ENCODE measurements at regions not wholly inside any gene's neighbourhood (a gene's known extent, or its start where the extent isn't known, plus 50 kb on each side); places are given as distances from the start of the nearest gene placed in this dataset.

DNA sequence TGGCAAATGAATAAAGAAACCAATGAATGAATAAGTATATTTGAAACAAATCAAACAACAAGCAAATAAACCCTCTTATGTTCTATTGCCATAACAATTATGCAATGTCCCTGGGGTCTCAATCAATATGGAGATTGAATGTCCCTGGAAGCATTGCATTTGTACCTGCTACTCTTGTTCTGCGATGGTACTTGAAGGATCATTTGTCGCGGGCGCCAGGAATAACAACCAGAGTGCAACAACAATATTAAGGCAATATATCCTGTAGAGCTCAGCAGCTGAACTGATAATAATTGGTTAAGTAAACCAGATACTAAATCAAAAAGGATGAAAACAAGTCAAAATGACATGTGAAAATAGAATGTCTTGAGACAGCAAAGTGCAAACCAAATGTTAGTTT is 1001.9 kb upstream of the NUDT12 start:
- Histone ChIP-seq H3K9me1 (ENCODE audit: control insufficient read depth, extremely low read depth, insufficient read depth, low read length) (no peaks in the 10 kb centered on the region), H3K4me3 (ENCODE audit: control insufficient read depth in 2 of 3, extremely low read depth in 1 of 3, insufficient read depth in 2 of 3, low read depth in 1 of 3, low read length in 3 of 3) (no peak overlapping the region), H3K4me1 (ENCODE audit: control insufficient read depth, extremely low read depth, insufficient read depth, low read length) (no peaks in the 10 kb centered on the region), H3K9ac (ENCODE audit: control insufficient read depth, extremely low read depth, insufficient read depth, low read length) (no peak overlapping the region), H3K27me3 (ENCODE audit: control insufficient read depth, extremely low read depth, insufficient read depth, low read length) (no peaks in the 10 kb centered on the region), H3K4me2 (ENCODE audit: control insufficient read depth, extremely low read depth, insufficient read depth, low read depth, low read length) (no peak overlapping the region), H2AFZ (ENCODE audit: control insufficient read depth, low read length) (no peak overlapping the region), H3K9me3 (ENCODE audit: control insufficient read depth, low read depth, low read length) (no peaks in the 10 kb centered on the region), H3K79me2 (ENCODE audit: control insufficient read depth, insufficient read depth, low read length) (no peaks in the 10 kb centered on the region), H4K20me1 (ENCODE audit: control insufficient read depth, extremely low read depth, insufficient read depth, low read length) (no peaks in the 10 kb centered on the region), H3K27ac (ENCODE audit: control insufficient read depth, insufficient read depth, low read length) (no peak overlapping the region), H3K36me3 (ENCODE audit: control insufficient read depth in 2 of 2, extremely low read depth in 1 of 2, insufficient read depth in 2 of 2, low read length in 2 of 2) (no peaks in the 10 kb centered on the region)
- DNase-seq (ENCODE audit: low read depth, low spot score), result no peak
- dilution Hi-C loops (cut with MboI; ENCODE audit: extremely low pct_ligation_motif_present, low sequenced_read_pairs), result no loop called here
- no peak for TF ChIP-seq EZH2 (IDR thresholded peaks at IDR 0.05; ENCODE audit: low read length)
- TF ChIP-seq, protein P1, sequence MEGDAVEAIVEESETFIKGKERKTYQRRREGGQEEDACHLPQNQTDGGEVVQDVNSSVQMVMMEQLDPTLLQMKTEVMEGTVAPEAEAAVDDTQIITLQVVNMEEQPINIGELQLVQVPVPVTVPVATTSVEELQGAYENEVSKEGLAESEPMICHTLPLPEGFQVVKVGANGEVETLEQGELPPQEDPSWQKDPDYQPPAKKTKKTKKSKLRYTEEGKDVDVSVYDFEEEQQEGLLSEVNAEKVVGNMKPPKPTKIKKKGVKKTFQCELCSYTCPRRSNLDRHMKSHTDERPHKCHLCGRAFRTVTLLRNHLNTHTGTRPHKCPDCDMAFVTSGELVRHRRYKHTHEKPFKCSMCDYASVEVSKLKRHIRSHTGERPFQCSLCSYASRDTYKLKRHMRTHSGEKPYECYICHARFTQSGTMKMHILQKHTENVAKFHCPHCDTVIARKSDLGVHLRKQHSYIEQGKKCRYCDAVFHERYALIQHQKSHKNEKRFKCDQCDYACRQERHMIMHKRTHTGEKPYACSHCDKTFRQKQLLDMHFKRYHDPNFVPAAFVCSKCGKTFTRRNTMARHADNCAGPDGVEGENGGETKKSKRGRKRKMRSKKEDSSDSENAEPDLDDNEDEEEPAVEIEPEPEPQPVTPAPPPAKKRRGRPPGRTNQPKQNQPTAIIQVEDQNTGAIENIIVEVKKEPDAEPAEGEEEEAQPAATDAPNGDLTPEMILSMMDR (optimal IDR thresholded peaks at IDR 0.05 in 1 of 3, IDR thresholded peaks at IDR 0.05 in 1 of 3, conservative IDR thresholded peaks at IDR 0.05 in 1 of 3; ENCODE audit: extremely low read depth in 1 of 3, insufficient read depth in 2 of 3, low read length in 3 of 3), result no peak
- no peak for FAIRE-seq

DNA sequence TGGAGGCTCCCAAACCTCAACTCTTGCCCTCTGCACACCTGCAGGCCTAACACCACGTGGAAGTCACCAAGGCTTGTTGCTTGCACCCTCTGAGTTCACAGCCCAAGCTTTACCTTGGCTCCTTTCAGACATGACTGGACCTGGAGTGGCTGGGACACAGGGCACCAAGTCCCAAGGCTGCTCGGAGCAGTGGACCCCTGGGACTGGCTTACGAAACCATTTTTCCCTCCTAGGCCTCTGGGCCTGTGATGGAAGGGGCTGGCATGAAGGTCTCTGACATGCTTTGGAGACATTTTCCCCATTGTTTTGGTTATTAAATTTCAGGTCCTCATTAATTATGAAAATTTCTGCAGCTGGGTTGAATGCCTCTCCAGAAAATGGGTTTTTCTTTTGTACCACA is 994.4 kb upstream of the NUDT12 start:
- no peaks in the 10 kb centered on the region for H3K79me2 ChIP-seq (ENCODE audit: control insufficient read depth, insufficient read depth, low read length)
- H3K4me2 ChIP-seq (ENCODE audit: control insufficient read depth, extremely low read depth, insufficient read depth, low read depth, low read length), result no peak overlapping the region
- dilution Hi-C loops (cut with MboI; ENCODE audit: extremely low pct_ligation_motif_present, low sequenced_read_pairs), result no loop called here
- H3K4me3 ChIP-seq (ENCODE audit: control insufficient read depth in 2 of 3, extremely low read depth in 1 of 3, insufficient read depth in 2 of 3, low read depth in 1 of 3, low read length in 3 of 3), result no peak overlapping the region
- H3K9me3 ChIP-seq (ENCODE audit: control insufficient read depth, low read depth, low read length), result no peaks in the 10 kb centered on the region
- no peaks in the 10 kb centered on the region for H3K4me1 ChIP-seq (ENCODE audit: control insufficient read depth, extremely low read depth, insufficient read depth, low read length)
- H3K27me3 ChIP-seq (ENCODE audit: control insufficient read depth, extremely low read depth, insufficient read depth, low read length), result no peaks in the 10 kb centered on the region
- H2AFZ ChIP-seq (ENCODE audit: control insufficient read depth, low read length), result no peak overlapping the region
- FAIRE-seq, result no peak
- DNase-seq (ENCODE audit: low read depth, low spot score), result no peak
- no peaks in the 10 kb centered on the region for H3K36me3 ChIP-seq (ENCODE audit: control insufficient read depth in 2 of 2, extremely low read depth in 1 of 2, insufficient read depth in 2 of 2, low read length in 2 of 2)
- H3K9me1 ChIP-seq (ENCODE audit: control insufficient read depth, extremely low read depth, insufficient read depth, low read length), result no peaks in the 10 kb centered on the region
- H4K20me1 ChIP-seq (ENCODE audit: control insufficient read depth, extremely low read depth, insufficient read depth, low read length), result no peaks in the 10 kb centered on the region
- TF ChIP-seq EZH2 (IDR thresholded peaks at IDR 0.05; ENCODE audit: low read length), result no peak
- TF ChIP-seq, protein P1 (optimal IDR thresholded peaks at IDR 0.05 in 1 of 3, IDR thresholded peaks at IDR 0.05 in 1 of 3, conservative IDR thresholded peaks at IDR 0.05 in 1 of 3; ENCODE audit: extremely low read depth in 1 of 3, insufficient read depth in 2 of 3, low read length in 3 of 3), result no peak
- no peak overlapping the region for H3K27ac ChIP-seq (ENCODE audit: control insufficient read depth, insufficient read depth, low read length)
- no peak overlapping the region for H3K9ac ChIP-seq (ENCODE audit: control insufficient read depth, extremely low read depth, insufficient read depth, low read length)
